ENCODE measurements at regions not wholly inside any gene's neighbourhood (a gene's known extent, or its start where the extent isn't known, plus 50 kb on each side); places are given as distances from the start of the nearest gene placed in this dataset.

- BruUV-seq (replicated peaks): no TSS peak
- Histone ChIP-seq H3K4me3 (no peak overlapping the region), H3K4me1 (ENCODE audit: control insufficient read depth, insufficient read depth, low read length) (no peaks in the 10 kb centered on the region), H3K79me2 (ENCODE audit: control insufficient read depth, insufficient read depth, low read length) (no peaks in the 10 kb centered on the region), H3K9ac (ENCODE audit: control insufficient read depth, insufficient read depth, low read length) (no peak overlapping the region), H3K27me3 (replicated peaks in 1 of 2; ENCODE audit: control insufficient read depth in 2 of 2, insufficient read depth in 2 of 2, low read length in 1 of 2) (no peaks in the 10 kb centered on the region), H3K36me3 (ENCODE audit: control insufficient read depth in 2 of 2, insufficient read depth in 2 of 2, low read length in 1 of 2) (no peaks in the 10 kb centered on the region), H2AFZ (ENCODE audit: control insufficient read depth, low read depth, low read length) (no peak overlapping the region), H3K9me3 (replicated peaks; ENCODE audit: control insufficient read depth, insufficient read depth, low read length) (no peaks in the 10 kb centered on the region), H4K20me1 (ENCODE audit: control insufficient read depth, insufficient read depth) (no peaks in the 10 kb centered on the region), H3K4me2 (ENCODE audit: control insufficient read depth, insufficient read depth) (no peak overlapping the region), H3K27ac (ENCODE audit: control insufficient read depth, insufficient read depth) (no peak overlapping the region)
- FAIRE-seq (no peak), DNase-seq (ENCODE audit: low read depth, low spot score) (no peak), ATAC-seq (no peak)
- ChIA-PET RAD21 (ENCODE audit: unreplicated experiment) (interaction anchor here (0.6 to 2.4 kb wide), 2 partner anchors 390 to 688 kb away, joined by 3 to 7 read pairs; no protein-coding TSS in a partner anchor), CTCF (interaction anchor here (1.7 kb wide), 1 partner anchor 686 kb away, joined by 5 read pairs; no protein-coding TSS in a partner anchor), SMC1A (ENCODE audit: uncharacterized antibody, unreplicated experiment) (interaction anchor here (1.8 kb wide), 1 partner anchor 687 kb away, joined by 7 read pairs; no protein-coding TSS in a partner anchor), POLR2A (no interaction called here)
- WGBS (ENCODE audit: insufficient coverage, insufficient replicate concordance, low lambda C conversion rate, missing lambda C conversion rate): 9% methylated on average over 1 of the region's 1 CpG
- intact Hi-C loops (cut with micrococcal nuclease; ENCODE audit: unreplicated experiment) (no loop called here), in situ Hi-C loops (cut with MboI) (no loop called here)
- TF ChIP-seq ESRRA (IDR thresholded peaks at IDR 0.05; ENCODE audit: low read length): no peak
- TF ChIP-seq ZNF687 (IDR thresholded peaks at IDR 0.05): no peak
These were observed 364.3 kb upstream of the PTCHD4 start for GRCh38 chr6:48475275-48475674.

GRCh38 chr6:48474830-48475229 is 363.8 kb upstream of the PTCHD4 start:
- ATAC-seq (no peak), DNase-seq (ENCODE audit: low read depth, low spot score) (no peak), FAIRE-seq (no peak)
- Histone ChIP-seq H3K36me3 (ENCODE audit: control insufficient read depth in 2 of 2, insufficient read depth in 2 of 2, low read length in 1 of 2) (no peaks in the 10 kb centered on the region), H3K27me3 (replicated peaks in 1 of 2; ENCODE audit: control insufficient read depth in 2 of 2, insufficient read depth in 2 of 2, low read length in 1 of 2) (no peaks in the 10 kb centered on the region), H3K4me3 (no peak overlapping the region), H4K20me1 (ENCODE audit: control insufficient read depth, insufficient read depth) (no peaks in the 10 kb centered on the region), H3K79me2 (ENCODE audit: control insufficient read depth, insufficient read depth, low read length) (no peaks in the 10 kb centered on the region), H3K27ac (ENCODE audit: control insufficient read depth, insufficient read depth) (no peak overlapping the region), H3K9ac (ENCODE audit: control insufficient read depth, insufficient read depth, low read length) (no peak overlapping the region), H3K4me2 (ENCODE audit: control insufficient read depth, insufficient read depth) (no peak overlapping the region), H3K4me1 (ENCODE audit: control insufficient read depth, insufficient read depth, low read length) (no peaks in the 10 kb centered on the region), H2AFZ (ENCODE audit: control insufficient read depth, low read depth, low read length) (no peak overlapping the region), H3K9me3 (replicated peaks; ENCODE audit: control insufficient read depth, insufficient read depth, low read length) (no peaks in the 10 kb centered on the region)
- intact Hi-C loops (cut with micrococcal nuclease; ENCODE audit: unreplicated experiment): no loop called here
- SMC1A ChIA-PET (ENCODE audit: uncharacterized antibody, unreplicated experiment): no interaction called here
- POLR2A ChIA-PET: no interaction called here
- CTCF ChIA-PET: no interaction called here
- in situ Hi-C loops (cut with MboI): no loop called here
- RAD21 ChIA-PET (ENCODE audit: unreplicated experiment): no interaction called here
- WGBS (ENCODE audit: insufficient coverage, insufficient replicate concordance, low lambda C conversion rate, missing lambda C conversion rate): 43% methylated on average over 2 of the region's 2 CpGs
- no TSS peak for BruUV-seq (replicated peaks)
- TF ChIP-seq BHLHE40 (IDR thresholded peaks at IDR 0.05; ENCODE audit: borderline replicate concordance in 1 of 2, low read depth in 2 of 2, low read length in 1 of 2): no peak
- no peak for TF ChIP-seq RELA (IDR thresholded peaks at IDR 0.05; ENCODE audit: borderline replicate concordance, partially characterized antibody)
- no peak for TF ChIP-seq HDGF (IDR thresholded peaks at IDR 0.05)
- TF ChIP-seq RAD21 (IDR thresholded peaks at IDR 0.05; ENCODE audit: insufficient read depth, low read depth, low read length): no peak
- TF ChIP-seq BRCA1 (IDR thresholded peaks at IDR 0.05; ENCODE audit: low read depth, low read length): no peak
- TF ChIP-seq SMAD5 (IDR thresholded peaks at IDR 0.05; ENCODE audit: low read depth): no peak
- TF ChIP-seq BACH1 (IDR thresholded peaks at IDR 0.05; ENCODE audit: borderline replicate concordance): no peak
- no peak for TF ChIP-seq CTCF (IDR thresholded peaks at IDR 0.05 in 2 of 3, conservative IDR thresholded peaks at IDR 0.05 in 1 of 3; ENCODE audit: control insufficient read depth in 2 of 3, extremely low read depth in 1 of 3, insufficient read depth in 1 of 3, low read depth in 3 of 3, low read length in 3 of 3)

Measured in GM12878 (cell line).